IMR-90 (cell line): ENCODE measurements at regions not wholly inside any gene's neighbourhood (a gene's known extent, or its start where the extent isn't known, plus 50 kb on each side); places are given as distances from the start of the nearest gene placed in this dataset.

Source experiments
- ATAC-seq: fragments of 200-7000 bp; cut with Tn5 transposase; 2 replicates; pipeline ENCODE4 v1.9.1; 2020; ENCODE audit warnings: low read depth, mild to moderate bottlenecking, moderate library complexity
- BruUV-seq: library from RNA; stranded (reverse); fragments of 400-500 nt; replicated peaks from 2 replicates; lab custom pipeline; 2021; lab: Mats Ljungman, UMichigan
- CTCF ChIA-PET: fragments of 300-600 bp; formaldehyde crosslinking; extraction: SDS; loops from one replicate; lab custom pipeline; 2021; ENCODE audit warnings: antibody characterized with exemption; lab: Yijun Ruan, JAX
- POLR2A ChIA-PET: fragments of 300-600 bp; sonication (Branson Sonifier 250); formaldehyde crosslinking; loops from one replicate; lab custom pipeline; 2022; ENCODE audit warnings: antibody characterized with exemption; ENCODE audit not compliant: unreplicated experiment; lab: Charles Lee
- DNase-seq: peaks from one replicate; pipeline ENCODE4 v3.0.0; 2013
- H2AFZ ChIP-seq: replicated peaks from 2 replicates; pipeline ENCODE3; 2013; ENCODE audit warnings: low read length, mild to moderate bottlenecking; ENCODE audit not compliant: poor library complexity
- H2AK5ac ChIP-seq: 2 replicates; pipeline ENCODE4 v1.6.1; 2013; ENCODE audit warnings: low read depth, low read length, inconsistent platforms
- H2AK9ac ChIP-seq: replicated peaks from 2 replicates; pipeline ENCODE3; 2013; ENCODE audit warnings: mild to moderate bottlenecking, low read depth, low read length, moderate library complexity; ENCODE audit not compliant: poor library complexity
- H2BK120ac ChIP-seq: 2 replicates; pipeline ENCODE4 v1.6.1; 2013; ENCODE audit warnings: low read depth, low read length, inconsistent platforms
- H2BK15ac ChIP-seq: 3 replicates; pipeline ENCODE4 v1.6.1; 2013; ENCODE audit warnings: low read depth, low read length, inconsistent platforms
- H2BK20ac ChIP-seq: 2 replicates; pipeline ENCODE4 v1.6.1; 2013; ENCODE audit warnings: low read depth, mild to moderate bottlenecking, inconsistent platforms, low read length, moderate library complexity
- H2BK5ac ChIP-seq: 2 replicates; pipeline ENCODE4 v1.6.1; 2013; ENCODE audit warnings: mild to moderate bottlenecking, low read depth, low read length, inconsistent platforms; ENCODE audit not compliant: poor library complexity, severe bottlenecking
- H3K14ac ChIP-seq: replicated peaks from 2 replicates; pipeline ENCODE4 v1.6.1; 2013; ENCODE audit warnings: low read depth, low read length, inconsistent platforms
- H3K18ac ChIP-seq: 2 replicates; pipeline ENCODE4 v1.6.1; 2013; ENCODE audit warnings: low read depth, low read length, control low read depth
- H3K23ac ChIP-seq: 2 replicates; pipeline ENCODE4 v1.6.1; 2013; ENCODE audit warnings: low read depth, low read length, inconsistent platforms
- H3K27ac ChIP-seq: 2 replicates; pipeline ENCODE4 v1.5.1; 2013; ENCODE audit warnings: mild to moderate bottlenecking, control low read depth, low read length; ENCODE audit not compliant: insufficient read depth
- H3K27me3 ChIP-seq: 2 replicates; pipeline ENCODE4 v1.6.1; 2013; ENCODE audit warnings: low read length; ENCODE audit not compliant: control insufficient read depth, insufficient read depth
- H3K36me3 ChIP-seq: 2 replicates; pipeline ENCODE4 v1.6.1; 2013; ENCODE audit warnings: low read length, mixed read lengths; ENCODE audit not compliant: control insufficient read depth, insufficient read depth
- H3K4ac ChIP-seq: 2 replicates; pipeline ENCODE4 v1.6.1; 2013; ENCODE audit warnings: low read depth, low read length, inconsistent platforms
- H3K4me1 ChIP-seq: 2 replicates; pipeline ENCODE4 v1.6.1; 2013; ENCODE audit warnings: low read length, mixed read lengths; ENCODE audit not compliant: control insufficient read depth, insufficient read depth
- H3K4me2 ChIP-seq: 2 replicates; pipeline ENCODE4 v1.6.1; 2013; ENCODE audit warnings: low read depth, mild to moderate bottlenecking, control low read depth, low read length, moderate library complexity
- H3K4me3 ChIP-seq: 2 replicates; pipeline ENCODE4 v1.5.1; 2013; ENCODE audit warnings: low read depth, mild to moderate bottlenecking, control low read depth, low read length, moderate library complexity; ENCODE audit not compliant: insufficient read depth
- H3K56ac ChIP-seq: 2 replicates; pipeline ENCODE4 v1.6.1; 2013; ENCODE audit warnings: low read length, inconsistent platforms; ENCODE audit not compliant: insufficient read depth; ENCODE audit errors: extremely low read depth
- H3K79me1 ChIP-seq, 2 experiments: 2 replicates each; pipeline ENCODE4 v1.6.1; 2013; ENCODE audit warnings: low read length in 2 of 2, inconsistent platforms in 1 of 2, low read depth in 1 of 2
- H3K9ac ChIP-seq: 2 replicates; pipeline ENCODE4 v1.6.1; 2013; ENCODE audit warnings: low read depth, low read length, control low read depth
- H3K9me1 ChIP-seq: 2 replicates; pipeline ENCODE4 v1.6.1; 2013; ENCODE audit warnings: low read length, inconsistent platforms; ENCODE audit not compliant: insufficient read depth
- H3K9me3 ChIP-seq: 2 replicates; pipeline ENCODE4 v1.6.1; 2013; ENCODE audit warnings: low read length; ENCODE audit not compliant: control insufficient read depth, insufficient read depth
- H4K20me1 ChIP-seq: 2 replicates; pipeline ENCODE4 v1.6.1; 2013; ENCODE audit warnings: low read length, inconsistent platforms; ENCODE audit not compliant: insufficient read depth
- H4K5ac ChIP-seq: 2 replicates; pipeline ENCODE4 v1.6.1; 2013; ENCODE audit warnings: mild to moderate bottlenecking, low read depth, low read length, control low read depth
- H4K8ac ChIP-seq, 2 experiments: 2 replicates each; pipeline ENCODE4 v1.6.1; 2013; ENCODE audit warnings: low read depth in 2 of 2, low read length in 2 of 2, control low read depth in 1 of 2, inconsistent platforms in 1 of 2
- H4K91ac ChIP-seq: 2 replicates; pipeline ENCODE4 v1.6.1; 2013; ENCODE audit warnings: low read depth, low read length, inconsistent platforms; ENCODE audit not compliant: insufficient read depth
- CEBPB ChIP-seq: IDR thresholded peaks from 2 replicates; pipeline ENCODE4 v1.6.1; 2012; ENCODE audit warnings: low read depth, low read length, improper control_type of control experiment
- CHD1 ChIP-seq: IDR thresholded peaks from 2 replicates; pipeline ENCODE4 v1.6.1; 2012; ENCODE audit warnings: low read depth, low read length, improper control_type of control experiment
- FOS ChIP-seq: fragments of 150-350 bp; IDR thresholded peaks from 2 replicates; pipeline ENCODE4 v1.6.1; 2016; ENCODE audit warnings: low read depth, low read length
- MAZ ChIP-seq: IDR thresholded peaks from 2 replicates; pipeline ENCODE4 v1.6.1; 2012; ENCODE audit warnings: low read depth, mild to moderate bottlenecking, low read length, improper control_type of control experiment, moderate library complexity, borderline replicate concordance
- MXI1 ChIP-seq: IDR thresholded peaks from 2 replicates; pipeline ENCODE4 v1.6.1; 2012; ENCODE audit warnings: low read depth, mild to moderate bottlenecking, low read length, moderate library complexity, borderline replicate concordance
- NFE2L2 ChIP-seq: fragments of 150-350 bp; IDR thresholded peaks from 2 replicates; pipeline ENCODE4 v1.6.1; 2016; ENCODE audit warnings: low read depth, mild to moderate bottlenecking, low read length
- POLR2A ChIP-seq: IDR thresholded peaks from 2 replicates; pipeline ENCODE4 v1.6.1; 2012; ENCODE audit warnings: mild to moderate bottlenecking, low read depth, low read length
- RAD21 ChIP-seq: IDR thresholded peaks from 2 replicates; pipeline ENCODE4 v1.6.1; 2012; ENCODE audit warnings: low read length, improper control_type of control experiment
- RCOR1 ChIP-seq: IDR thresholded peaks from 2 replicates; pipeline ENCODE4 v1.6.1; 2012; ENCODE audit warnings: mild to moderate bottlenecking, low read length, improper control_type of control experiment; ENCODE audit not compliant: insufficient replicate concordance
- RFX5 ChIP-seq: IDR thresholded peaks from 2 replicates; pipeline ENCODE4 v1.8.0; 2012; ENCODE audit warnings: low read depth, mild to moderate bottlenecking, low read length, moderate library complexity
- SMC3 ChIP-seq: fragments of 150-350 bp; IDR thresholded peaks from 2 replicates; pipeline ENCODE4 v1.6.1; 2016; ENCODE audit warnings: low read depth, mild to moderate bottlenecking, antibody characterized with exemption, low read length, moderate library complexity
- WGBS, 2 experiments: methylation state at CpG; one replicate each; pipeline versions ENCODE4 v1.1.5 to v1.1.7; 2013; ENCODE audit warnings: missing lambda C conversion rate in 2 of 2; ENCODE audit not compliant: insufficient read length in 1 of 2; ENCODE audit errors: extremely low coverage in 2 of 2; 5-methylcytosine and 5-hydroxymethylcytosine counted together
- dilution Hi-C: fragments of 300-500 bp; cut with HindIII; formaldehyde crosslinking; loops from one replicate; pipeline ENCODE4 v1.14.3; 2018; ENCODE audit warnings: low sequenced_read_pairs; ENCODE audit not compliant: unreplicated experiment
- in situ Hi-C: fragments of 300-500 bp; cut with MboI; formaldehyde crosslinking; loops from 3 replicates; pipeline ENCODE4 v1.14.3; 2019; ENCODE audit warnings: low sequenced_read_pairs, inconsistent platforms, mixed read lengths
- intact Hi-C: fragments of 100-400 bp; cut with micrococcal nuclease; formaldehyde crosslinking; loops from 2 replicates; pipeline ENCODE4 v1.10.0; 2022
- TF ChIP-seq, protein P1 (sequence below): fragments of 150-350 bp; IDR thresholded peaks from 2 replicates; pipeline ENCODE4 v1.6.1; 2016; ENCODE audit warnings: low read depth, mild to moderate bottlenecking, low read length, moderate library complexity, borderline replicate concordance
- TF ChIP-seq, protein P2 (sequence below): fragments of 150-350 bp; IDR thresholded peaks from 2 replicates; pipeline ENCODE4 v1.6.1; 2017; ENCODE audit warnings: mild to moderate bottlenecking, antibody characterized with exemption, low read length, low read depth
- TF ChIP-seq, protein P3 (sequence below): conservative IDR thresholded peaks from 2 replicates; pipeline ENCODE4 v1.5.1; 2012; ENCODE audit warnings: mild to moderate bottlenecking, low read depth, low read length, improper control_type of control experiment

GRCh38 chr9:118563677-118564076 lies 805.6 kb downstream of the BRINP1 start:
- Histone ChIP-seq H3K4me1 (no peaks in the 10 kb centered on the region), H2AK9ac (no peak overlapping the region), H3K4me3 (no peak overlapping the region), H4K91ac (no peak overlapping the region), H4K8ac (no peak overlapping the region), H3K14ac (no peak overlapping the region), H3K4ac (no peak overlapping the region), H2BK20ac (no peak overlapping the region), H3K79me1 (no peaks in the 10 kb centered on the region), H2AFZ (no peak overlapping the region), H3K9ac (no peak overlapping the region), H3K4me2 (no peak overlapping the region), H2BK15ac (no peak overlapping the region), H4K5ac (no peak overlapping the region), H3K27me3 (no peaks in the 10 kb centered on the region), H2BK5ac (no peak overlapping the region), H3K9me3 (no peaks in the 10 kb centered on the region), H2AK5ac (no peak overlapping the region), H2BK120ac (no peak overlapping the region), H4K20me1 (no peaks in the 10 kb centered on the region), H3K9me1 (no peaks in the 10 kb centered on the region), H3K36me3 (no peaks in the 10 kb centered on the region), H3K27ac (no peak overlapping the region), H3K56ac (no peak overlapping the region), H3K18ac (no peak overlapping the region), H3K23ac (no peak overlapping the region)
- POLR2A ChIA-PET: no interaction called here
- CTCF ChIA-PET: no interaction called here
- intact Hi-C loops (no loop called here), dilution Hi-C loops (no loop called here), in situ Hi-C loops (no loop called here)
- ATAC-seq (no peak), DNase-seq (no peak)
- BruUV-seq: no TSS peak
- TF ChIP-seq POLR2A: no peak
- TF ChIP-seq RAD21: no peak
- TF ChIP-seq SMC3: no peak
- no peak for TF ChIP-seq FOS
- no peak for TF ChIP-seq CHD1
- no peak for TF ChIP-seq RCOR1
- no peak for TF ChIP-seq MAZ
- TF ChIP-seq, protein P1, sequence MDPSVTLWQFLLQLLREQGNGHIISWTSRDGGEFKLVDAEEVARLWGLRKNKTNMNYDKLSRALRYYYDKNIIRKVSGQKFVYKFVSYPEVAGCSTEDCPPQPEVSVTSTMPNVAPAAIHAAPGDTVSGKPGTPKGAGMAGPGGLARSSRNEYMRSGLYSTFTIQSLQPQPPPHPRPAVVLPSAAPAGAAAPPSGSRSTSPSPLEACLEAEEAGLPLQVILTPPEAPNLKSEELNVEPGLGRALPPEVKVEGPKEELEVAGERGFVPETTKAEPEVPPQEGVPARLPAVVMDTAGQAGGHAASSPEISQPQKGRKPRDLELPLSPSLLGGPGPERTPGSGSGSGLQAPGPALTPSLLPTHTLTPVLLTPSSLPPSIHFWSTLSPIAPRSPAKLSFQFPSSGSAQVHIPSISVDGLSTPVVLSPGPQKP: no peak
- TF ChIP-seq RFX5: no peak
- TF ChIP-seq, protein P2, sequence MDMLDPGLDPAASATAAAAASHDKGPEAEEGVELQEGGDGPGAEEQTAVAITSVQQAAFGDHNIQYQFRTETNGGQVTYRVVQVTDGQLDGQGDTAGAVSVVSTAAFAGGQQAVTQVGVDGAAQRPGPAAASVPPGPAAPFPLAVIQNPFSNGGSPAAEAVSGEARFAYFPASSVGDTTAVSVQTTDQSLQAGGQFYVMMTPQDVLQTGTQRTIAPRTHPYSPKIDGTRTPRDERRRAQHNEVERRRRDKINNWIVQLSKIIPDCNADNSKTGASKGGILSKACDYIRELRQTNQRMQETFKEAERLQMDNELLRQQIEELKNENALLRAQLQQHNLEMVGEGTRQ: no peak
- no peak for TF ChIP-seq NFE2L2
- TF ChIP-seq CEBPB: no peak
- TF ChIP-seq, protein P3, sequence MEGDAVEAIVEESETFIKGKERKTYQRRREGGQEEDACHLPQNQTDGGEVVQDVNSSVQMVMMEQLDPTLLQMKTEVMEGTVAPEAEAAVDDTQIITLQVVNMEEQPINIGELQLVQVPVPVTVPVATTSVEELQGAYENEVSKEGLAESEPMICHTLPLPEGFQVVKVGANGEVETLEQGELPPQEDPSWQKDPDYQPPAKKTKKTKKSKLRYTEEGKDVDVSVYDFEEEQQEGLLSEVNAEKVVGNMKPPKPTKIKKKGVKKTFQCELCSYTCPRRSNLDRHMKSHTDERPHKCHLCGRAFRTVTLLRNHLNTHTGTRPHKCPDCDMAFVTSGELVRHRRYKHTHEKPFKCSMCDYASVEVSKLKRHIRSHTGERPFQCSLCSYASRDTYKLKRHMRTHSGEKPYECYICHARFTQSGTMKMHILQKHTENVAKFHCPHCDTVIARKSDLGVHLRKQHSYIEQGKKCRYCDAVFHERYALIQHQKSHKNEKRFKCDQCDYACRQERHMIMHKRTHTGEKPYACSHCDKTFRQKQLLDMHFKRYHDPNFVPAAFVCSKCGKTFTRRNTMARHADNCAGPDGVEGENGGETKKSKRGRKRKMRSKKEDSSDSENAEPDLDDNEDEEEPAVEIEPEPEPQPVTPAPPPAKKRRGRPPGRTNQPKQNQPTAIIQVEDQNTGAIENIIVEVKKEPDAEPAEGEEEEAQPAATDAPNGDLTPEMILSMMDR: no peak
- no peak for TF ChIP-seq MXI1
- WGBS, 2 experiments: no CpG with 5 or more reads among the region's 2 CpGs
